Activated B cell treated with CpG ODN at 0.5 μM for 24 hours (primary cell): ENCODE measurements at regions not wholly inside any gene's neighbourhood (a gene's known extent, or its start where the extent isn't known, plus 50 kb on each side); places are given as distances from the start of the nearest gene placed in this dataset.
"Not testable (repeated sequence)": the region's sequence is repeated elsewhere in the genome, so short reads cannot be mapped to it uniquely, and the experiment has no call there.

ENCODE experiments used
- ATAC-seq: fragments of 200-7000 bp; cut with Tn5 transposase; one replicate; pipeline ENCODE4 v1.10.0; 2021; ENCODE audit warnings: low read depth, mild to moderate bottlenecking, moderate library complexity
- CTCF ChIA-PET: fragments of 350-600 bp; sonication (Branson Sonifier 250); formaldehyde crosslinking; loops from one replicate; lab custom pipeline; 2021; ENCODE audit warnings: antibody characterized with exemption; lab: Charles Lee
- POLR2A ChIA-PET: fragments of 350-600 bp; sonication (Branson Sonifier 250); formaldehyde crosslinking; loops from one replicate; lab custom pipeline; 2021; ENCODE audit warnings: antibody characterized with exemption; lab: Charles Lee
- DNase-seq: peaks from one replicate; pipeline ENCODE4 v3.0.0; 2022
- H3K27ac Mint-ChIP-seq: one replicate; pipeline ENCODE4 v1.8.0; 2020; ENCODE audit warnings: mixed read lengths
- H3K27me3 Mint-ChIP-seq: one replicate; pipeline ENCODE4 v1.8.0; 2021; ENCODE audit warnings: mixed read lengths
- H3K36me3 Mint-ChIP-seq: one replicate; pipeline ENCODE4 v1.8.0; 2021; ENCODE audit warnings: low read depth, mixed read lengths
- H3K4me1 Mint-ChIP-seq: one replicate; pipeline ENCODE4 v1.8.0; 2021; ENCODE audit warnings: mixed read lengths
- H3K4me3 Mint-ChIP-seq: one replicate; pipeline ENCODE4 v1.8.0; 2020; ENCODE audit warnings: mild to moderate bottlenecking, mixed read lengths
- H3K9me3 Mint-ChIP-seq: one replicate; pipeline ENCODE4 v1.8.0; 2020; ENCODE audit warnings: mixed read lengths
- CTCF ChIP-seq: fragments of 200-600 bp; IDR thresholded peaks from one replicate; pipeline ENCODE4 v1.8.0; 2022; ENCODE audit warnings: antibody characterized with exemption, mild to moderate bottlenecking
- intact Hi-C: fragments of 100-400 bp; cut with micrococcal nuclease; formaldehyde crosslinking; loops from one replicate; pipeline ENCODE4 v1.15.1; 2024

- H3K4me1 Mint-ChIP-seq = no peaks in the 10 kb centered on the region
- no peaks in the 10 kb centered on the region for H3K9me3 Mint-ChIP-seq
- H3K27me3 Mint-ChIP-seq = peaks cover 8% of the 10 kb centered on the region
- intact Hi-C loops = no loop called here
- POLR2A ChIA-PET = no interaction called here
- H3K36me3 Mint-ChIP-seq = no peaks in the 10 kb centered on the region
- no peak overlapping the region for H3K4me3 Mint-ChIP-seq
- CTCF ChIA-PET = no interaction called here
- no peak for TF ChIP-seq CTCF
- DNase-seq (no peak), ATAC-seq (no peak)
- H3K27ac Mint-ChIP-seq = no peak overlapping the region
These were observed 89.0 kb downstream of the SHANK2 start for GRCh38 chr11:71163371-71163770.

GRCh38 chr11:71158936-71159335, 93.4 kb downstream of the SHANK2 start:
- ChIA-PET CTCF (no interaction called here), POLR2A (no interaction called here)
- no peaks in the 10 kb centered on the region for H3K36me3 Mint-ChIP-seq
- H3K27ac Mint-ChIP-seq = no peak overlapping the region
- no peak for TF ChIP-seq CTCF
- H3K27me3 Mint-ChIP-seq = peaks cover 11% of the 10 kb centered on the region
- no peaks in the 10 kb centered on the region for H3K9me3 Mint-ChIP-seq
- ATAC-seq (no peak), DNase-seq (no peak)
- intact Hi-C loops = no loop called here
- H3K4me1 Mint-ChIP-seq = no peaks in the 10 kb centered on the region
- no peak overlapping the region for H3K4me3 Mint-ChIP-seq

GRCh38 chr11:71157676-71158075, 94.7 kb downstream of the SHANK2 start:
- H3K4me3 Mint-ChIP-seq, DNase-seq, intact Hi-C loops, H3K27ac Mint-ChIP-seq, H3K4me1 Mint-ChIP-seq, POLR2A ChIA-PET, H3K36me3 Mint-ChIP-seq, ATAC-seq, H3K9me3 Mint-ChIP-seq, CTCF ChIA-PET: not testable (repeated sequence)
- peaks cover 11% of the 10 kb centered on the region for H3K27me3 Mint-ChIP-seq

- no peak overlapping the region for H3K4me3 Mint-ChIP-seq
- no peak for TF ChIP-seq CTCF
- no peaks in the 10 kb centered on the region for H3K36me3 Mint-ChIP-seq
- ATAC-seq (no peak), DNase-seq (no peak)
- ChIA-PET CTCF (no interaction called here), POLR2A (no interaction called here)
- no peaks in the 10 kb centered on the region for H3K9me3 Mint-ChIP-seq
- no peak overlapping the region for H3K27ac Mint-ChIP-seq
- peaks cover 19% of the 10 kb centered on the region for H3K27me3 Mint-ChIP-seq
- no peaks in the 10 kb centered on the region for H3K4me1 Mint-ChIP-seq
- intact Hi-C loops = no loop called here
These were observed 96.1 kb downstream of the SHANK2 start for GRCh38 chr11:71156301-71156700.

- Mint-ChIP-seq H3K27ac (no peak overlapping the region), H3K9me3 (no peaks in the 10 kb centered on the region), H3K4me1 (no peaks in the 10 kb centered on the region), H3K27me3 (peaks cover 20% of the 10 kb centered on the region), H3K4me3 (no peak overlapping the region), H3K36me3 (no peaks in the 10 kb centered on the region)
- DNase-seq (no peak), ATAC-seq (no peak)
- ChIA-PET CTCF (no interaction called here), POLR2A (no interaction called here)
- TF ChIP-seq CTCF = no peak
- intact Hi-C loops = no loop called here
These were observed 96.5 kb downstream of the SHANK2 start for GRCh38 chr11:71155846-71156245.

GRCh38 chr11:71154261-71154805, 98.0 kb downstream of the SHANK2 start:
- Mint-ChIP-seq H3K9me3 (no peaks in the 10 kb centered on the region), H3K27ac (no peak overlapping the region), H3K4me1 (no peaks in the 10 kb centered on the region), H3K4me3 (no peak overlapping the region), H3K36me3 (no peaks in the 10 kb centered on the region), H3K27me3 (peaks cover 21% of the 10 kb centered on the region)
- ATAC-seq (no peak), DNase-seq (no peak)
- ChIA-PET POLR2A (no interaction called here), CTCF (no interaction called here)
- intact Hi-C loops = no loop called here
- TF ChIP-seq CTCF = no peak
